Endothelial cell (in vitro differentiated cells): ENCODE measurements at regions not wholly inside any gene's neighbourhood (a gene's known extent, or its start where the extent isn't known, plus 50 kb on each side); places are given as distances from the start of the nearest gene placed in this dataset.

Experiments
- DNase-seq: peaks from one replicate; pipeline ENCODE4 v3.0.0; 2021; ENCODE audit warnings: low spot score
- H3K27ac Mint-ChIP-seq: one replicate; pipeline ENCODE4 v1.8.0; 2021; ENCODE audit warnings: mixed read lengths, inconsistent platforms; ENCODE audit not compliant: unreplicated experiment
- H3K27me3 Mint-ChIP-seq: one replicate; pipeline ENCODE4 v1.8.0; 2021; ENCODE audit warnings: mild to moderate bottlenecking, moderate library complexity, mixed read lengths, inconsistent platforms; ENCODE audit not compliant: unreplicated experiment
- H3K36me3 Mint-ChIP-seq: one replicate; pipeline ENCODE4 v1.8.0; 2021; ENCODE audit warnings: mild to moderate bottlenecking, low read depth, mixed read lengths, inconsistent platforms; ENCODE audit not compliant: unreplicated experiment
- H3K4me1 Mint-ChIP-seq: one replicate; pipeline ENCODE4 v1.8.0; 2021; ENCODE audit warnings: mild to moderate bottlenecking, mixed read lengths, inconsistent platforms; ENCODE audit not compliant: unreplicated experiment
- H3K4me3 Mint-ChIP-seq: one replicate; pipeline ENCODE4 v1.8.0; 2021; ENCODE audit warnings: mild to moderate bottlenecking, mixed read lengths, inconsistent platforms; ENCODE audit not compliant: unreplicated experiment
- H3K9me3 Mint-ChIP-seq: one replicate; pipeline ENCODE4 v1.8.0; 2021; ENCODE audit warnings: mixed read lengths, inconsistent platforms; ENCODE audit not compliant: unreplicated experiment
- CTCF ChIP-seq: fragments of 200-600 bp; sonication (generic); IDR thresholded peaks from one replicate; pipeline ENCODE4 v1.5.0; 2021; ENCODE audit warnings: antibody characterized with exemption; ENCODE audit not compliant: unreplicated experiment

- no peaks in the 10 kb centered on the region for H3K9me3 Mint-ChIP-seq
- H3K27me3 Mint-ChIP-seq = no peaks in the 10 kb centered on the region
- no peak overlapping the region for H3K27ac Mint-ChIP-seq
- H3K36me3 Mint-ChIP-seq = no peaks in the 10 kb centered on the region
- H3K4me3 Mint-ChIP-seq = no peak overlapping the region
- H3K4me1 Mint-ChIP-seq = no peaks in the 10 kb centered on the region
- TF ChIP-seq CTCF = no peak
- no peak for DNase-seq
Observed at GRCh38 chr2:224310943-224311625, 90.8 kb downstream of the FAM124B start.

GRCh38 chr2:224309176-224309575, 92.7 kb downstream of the FAM124B start:
- no peak for DNase-seq
- H3K27ac Mint-ChIP-seq = no peak overlapping the region
- H3K9me3 Mint-ChIP-seq = no peaks in the 10 kb centered on the region
- TF ChIP-seq CTCF = no peak
- H3K4me3 Mint-ChIP-seq = no peak overlapping the region
- no peaks in the 10 kb centered on the region for H3K4me1 Mint-ChIP-seq
- no peaks in the 10 kb centered on the region for H3K36me3 Mint-ChIP-seq
- no peaks in the 10 kb centered on the region for H3K27me3 Mint-ChIP-seq

GRCh38 chr2:224308272-224308911, 93.5 kb downstream of the FAM124B start:
- no peaks in the 10 kb centered on the region for H3K36me3 Mint-ChIP-seq

GRCh38 chr2:224302952-224303351, 99.0 kb downstream of the FAM124B start:
- H3K27me3 Mint-ChIP-seq = peaks cover under 1% of the 10 kb centered on the region
- no peak for TF ChIP-seq CTCF
- no peak for DNase-seq
- H3K4me1 Mint-ChIP-seq = no peaks in the 10 kb centered on the region
- H3K9me3 Mint-ChIP-seq = no peaks in the 10 kb centered on the region
- H3K4me3 Mint-ChIP-seq = no peak overlapping the region
- H3K36me3 Mint-ChIP-seq = no peaks in the 10 kb centered on the region
- H3K27ac Mint-ChIP-seq = no peak overlapping the region

More at GRCh38 chr2:224308272-224308911, 93.5 kb downstream of the FAM124B start:
- no peak for TF ChIP-seq CTCF
- H3K9me3 Mint-ChIP-seq = no peaks in the 10 kb centered on the region
- H3K4me1 Mint-ChIP-seq = no peaks in the 10 kb centered on the region
- no peak for DNase-seq
- H3K27ac Mint-ChIP-seq = no peak overlapping the region
- H3K27me3 Mint-ChIP-seq = no peaks in the 10 kb centered on the region
- H3K4me3 Mint-ChIP-seq = no peak overlapping the region

- H3K9me3 Mint-ChIP-seq = no peaks in the 10 kb centered on the region
- H3K4me3 Mint-ChIP-seq = no peak overlapping the region
- no peaks in the 10 kb centered on the region for H3K4me1 Mint-ChIP-seq
- TF ChIP-seq CTCF = no peak
- DNase-seq = no peak
- no peak overlapping the region for H3K27ac Mint-ChIP-seq
- H3K36me3 Mint-ChIP-seq = no peaks in the 10 kb centered on the region
- peaks cover 2% of the 10 kb centered on the region for H3K27me3 Mint-ChIP-seq
Observed at GRCh38 chr2:224293976-224294375, 107.9 kb downstream of the FAM124B start.
